H1 (cell line): ENCODE measurements at regions not wholly inside any gene's neighbourhood (a gene's known extent, or its start where the extent isn't known, plus 50 kb on each side); places are given as distances from the start of the nearest gene placed in this dataset.

Experiments
- CHD2 ChIP-seq: IDR thresholded peaks from 2 replicates; pipeline ENCODE4 v1.6.1; 2012; ENCODE audit warnings: low read length, improper control_type of control experiment
- CTCF ChIP-seq, 3 experiments: IDR thresholded peaks; 1 replicate in 2 of 3; 2 replicates in 1 of 3; pipeline versions ENCODE4 v1.5.1 to v1.6.1; 2011; ENCODE audit warnings: low read length in 3 of 3, mild to moderate bottlenecking in 3 of 3, inconsistent platforms in 2 of 3, low read depth in 1 of 3, moderate library complexity in 1 of 3; ENCODE audit not compliant: insufficient read depth in 1 of 3; ENCODE audit errors: control extremely low read depth in 1 of 3
- EP300 ChIP-seq, 2 experiments: IDR thresholded peaks; 1 replicate in 1 of 2; 2 replicates in 1 of 2; pipeline ENCODE4 v1.6.1; 2011 to 2012; ENCODE audit warnings: low read depth in 2 of 2, low read length in 2 of 2, mild to moderate bottlenecking in 2 of 2, borderline replicate concordance in 1 of 2, inconsistent platforms in 1 of 2, moderate library complexity in 1 of 2
- EZH2 ChIP-seq: fragments of 200-600 bp; sonication (generic); IDR thresholded peaks from 2 replicates; pipeline ENCODE4 v1.7.1; 2012; ENCODE audit warnings: low read depth, mild to moderate bottlenecking, moderate library complexity, low read length, inconsistent platforms; ENCODE audit not compliant: severe bottlenecking
- HDAC6 ChIP-seq: IDR thresholded peaks from one replicate; pipeline ENCODE4 v1.7.1; 2012; ENCODE audit warnings: low read depth, mild to moderate bottlenecking, inconsistent platforms, low read length, moderate library complexity
- POLR2A ChIP-seq, 2 experiments: IDR thresholded peaks; 1 replicate in 1 of 2; 2 replicates in 1 of 2; pipeline ENCODE4 v1.6.1; 2011; ENCODE audit warnings: low read depth in 2 of 2, low read length in 2 of 2, mild to moderate bottlenecking in 2 of 2; ENCODE audit errors: control extremely low read depth in 1 of 2
- RFX5 ChIP-seq: IDR thresholded peaks from 2 replicates; pipeline ENCODE4 v1.6.1; 2011; ENCODE audit warnings: low read depth, low read length, improper control_type of control experiment, borderline replicate concordance

GRCh38 chr9:97793067-97793466 lies 60.0 kb upstream of the FOXE1 start:
- no peak for TF ChIP-seq HDAC6
- TF ChIP-seq CTCF (IDR thresholded peaks at IDR 0.05; ENCODE audit: control extremely low read depth in 1 of 3, insufficient read depth in 1 of 3, low read depth in 1 of 3, low read length in 3 of 3): no peak
- no peak for TF ChIP-seq EP300 (IDR thresholded peaks at IDR 0.05; ENCODE audit: borderline replicate concordance in 1 of 2, low read depth in 2 of 2, low read length in 2 of 2)
- TF ChIP-seq RFX5: no peak
- TF ChIP-seq POLR2A (IDR thresholded peaks at IDR 0.05; ENCODE audit: control extremely low read depth in 1 of 2, low read depth in 2 of 2, low read length in 2 of 2): no peak
- TF ChIP-seq CHD2: no peak
- TF ChIP-seq EZH2: no peak
